Activated B cell treated with CpG ODN at 0.5 μM for 24 hours (primary cell): ENCODE measurements at regions not wholly inside any gene's neighbourhood (a gene's known extent, or its start where the extent isn't known, plus 50 kb on each side); places are given as distances from the start of the nearest gene placed in this dataset.

Experiments used
- ATAC-seq: fragments of 200-7000 bp; cut with Tn5 transposase; one replicate; pipeline ENCODE4 v1.10.0; 2021; ENCODE audit warnings: low read depth, mild to moderate bottlenecking, moderate library complexity
- CTCF ChIA-PET: fragments of 350-600 bp; sonication (Branson Sonifier 250); formaldehyde crosslinking; loops from one replicate; lab custom pipeline; 2021; ENCODE audit warnings: antibody characterized with exemption; lab: Charles Lee
- POLR2A ChIA-PET: fragments of 350-600 bp; sonication (Branson Sonifier 250); formaldehyde crosslinking; loops from one replicate; lab custom pipeline; 2021; ENCODE audit warnings: antibody characterized with exemption; lab: Charles Lee
- DNase-seq: peaks from one replicate; pipeline ENCODE4 v3.0.0; 2022
- H3K27ac Mint-ChIP-seq: one replicate; pipeline ENCODE4 v1.8.0; 2020; ENCODE audit warnings: mixed read lengths
- H3K27me3 Mint-ChIP-seq: one replicate; pipeline ENCODE4 v1.8.0; 2021; ENCODE audit warnings: mixed read lengths
- H3K36me3 Mint-ChIP-seq: one replicate; pipeline ENCODE4 v1.8.0; 2021; ENCODE audit warnings: low read depth, mixed read lengths
- H3K4me1 Mint-ChIP-seq: one replicate; pipeline ENCODE4 v1.8.0; 2021; ENCODE audit warnings: mixed read lengths
- H3K4me3 Mint-ChIP-seq: one replicate; pipeline ENCODE4 v1.8.0; 2020; ENCODE audit warnings: mild to moderate bottlenecking, mixed read lengths
- H3K9me3 Mint-ChIP-seq: one replicate; pipeline ENCODE4 v1.8.0; 2020; ENCODE audit warnings: mixed read lengths
- CTCF ChIP-seq: fragments of 200-600 bp; IDR thresholded peaks from one replicate; pipeline ENCODE4 v1.8.0; 2022; ENCODE audit warnings: antibody characterized with exemption, mild to moderate bottlenecking
- intact Hi-C: fragments of 100-400 bp; cut with micrococcal nuclease; formaldehyde crosslinking; loops from one replicate; pipeline ENCODE4 v1.15.1; 2024

GRCh38 chr7:88600695-88601094 is 158.8 kb upstream of the ZNF804B start:
- CTCF ChIA-PET = no interaction called here
- POLR2A ChIA-PET = no interaction called here
- no peak for TF ChIP-seq CTCF

DNA sequence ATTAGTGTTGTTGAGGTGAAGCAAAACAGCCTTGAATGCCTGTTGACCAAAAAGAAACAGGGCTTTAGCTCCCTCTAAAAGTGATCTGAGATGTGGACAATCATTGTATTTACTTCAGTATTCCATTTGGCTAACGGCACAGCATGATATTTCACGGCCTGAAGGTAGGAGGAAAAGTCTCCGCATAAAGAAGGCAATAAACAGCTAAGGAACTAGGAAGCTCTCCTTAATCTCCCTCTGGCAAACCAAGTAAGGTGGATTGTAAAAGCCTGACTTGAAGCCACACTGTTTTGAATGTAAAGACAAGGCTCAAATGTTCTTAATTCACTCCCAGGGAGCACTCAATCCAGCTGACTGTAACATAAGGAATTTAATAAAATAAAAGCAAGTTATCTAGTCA is 160.0 kb upstream of the ZNF804B start:
- ChIA-PET POLR2A (no interaction called here), CTCF (no interaction called here)
- DNase-seq (no peak), ATAC-seq (no peak)
- no peaks in the 10 kb centered on the region for H3K4me1 Mint-ChIP-seq
- H3K27ac Mint-ChIP-seq = no peak overlapping the region
- intact Hi-C loops = no loop called here
- no peaks in the 10 kb centered on the region for H3K36me3 Mint-ChIP-seq
- H3K9me3 Mint-ChIP-seq = peaks cover 5% of the 10 kb centered on the region
- H3K4me3 Mint-ChIP-seq = no peak overlapping the region
- no peaks in the 10 kb centered on the region for H3K27me3 Mint-ChIP-seq
- TF ChIP-seq CTCF = no peak

More at GRCh38 chr7:88600695-88601094, 158.8 kb upstream of the ZNF804B start:
- no peaks in the 10 kb centered on the region for H3K4me1 Mint-ChIP-seq
- no peaks in the 10 kb centered on the region for H3K27me3 Mint-ChIP-seq
- H3K27ac Mint-ChIP-seq = no peak overlapping the region
- no peaks in the 10 kb centered on the region for H3K36me3 Mint-ChIP-seq
- intact Hi-C loops = no loop called here
- peaks cover 1% of the 10 kb centered on the region for H3K9me3 Mint-ChIP-seq
- ATAC-seq = no peak
- DNase-seq = no peak
- no peak overlapping the region for H3K4me3 Mint-ChIP-seq

GRCh38 chr7:88597941-88598425 is 161.5 kb upstream of the ZNF804B start:
- Mint-ChIP-seq H3K9me3 (peaks cover 5% of the 10 kb centered on the region), H3K4me1 (no peaks in the 10 kb centered on the region), H3K27ac (no peak overlapping the region), H3K4me3 (no peak overlapping the region), H3K36me3 (no peaks in the 10 kb centered on the region), H3K27me3 (no peaks in the 10 kb centered on the region)
- ChIA-PET CTCF (no interaction called here), POLR2A (no interaction called here)
- intact Hi-C loops = no loop called here
- DNase-seq (no peak), ATAC-seq (no peak)
- no peak for TF ChIP-seq CTCF

GRCh38 chr7:88590963-88591362 is 168.5 kb upstream of the ZNF804B start:
- H3K4me3 Mint-ChIP-seq = no peak overlapping the region
- no peak for TF ChIP-seq CTCF
- ATAC-seq (no peak), DNase-seq (no peak)
- peaks cover 8% of the 10 kb centered on the region for H3K9me3 Mint-ChIP-seq
- no peaks in the 10 kb centered on the region for H3K36me3 Mint-ChIP-seq
- H3K27me3 Mint-ChIP-seq = no peaks in the 10 kb centered on the region
- intact Hi-C loops = no loop called here
- CTCF ChIA-PET = no interaction called here
- H3K4me1 Mint-ChIP-seq = no peaks in the 10 kb centered on the region
- no peak overlapping the region for H3K27ac Mint-ChIP-seq
- POLR2A ChIA-PET = no interaction called here

DNA sequence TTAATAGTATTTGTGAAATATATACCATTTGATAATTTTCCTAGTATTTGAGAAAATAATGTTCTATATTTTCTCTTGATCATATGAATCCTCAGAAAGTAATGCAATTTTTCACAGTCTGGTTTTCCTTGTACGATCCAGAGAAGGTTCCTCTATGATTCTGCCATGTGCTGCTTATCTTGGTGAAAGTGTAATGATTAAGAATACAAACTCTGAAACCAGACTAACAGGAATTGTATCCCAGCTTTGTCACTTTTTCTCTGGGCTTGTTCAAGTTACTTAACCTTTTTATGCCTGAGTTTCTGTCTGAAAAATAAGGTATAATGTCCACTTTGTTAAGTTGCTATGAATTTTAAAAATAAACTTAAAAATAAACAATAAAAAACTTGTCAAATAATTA is 169.6 kb upstream of the ZNF804B start:
- TF ChIP-seq CTCF = no peak
- CTCF ChIA-PET = no interaction called here
- Mint-ChIP-seq H3K4me1 (no peaks in the 10 kb centered on the region), H3K27me3 (no peaks in the 10 kb centered on the region), H3K4me3 (no peak overlapping the region), H3K27ac (no peak overlapping the region), H3K9me3 (peaks cover 5% of the 10 kb centered on the region), H3K36me3 (no peaks in the 10 kb centered on the region)
- POLR2A ChIA-PET = no interaction called here
- ATAC-seq (no peak), DNase-seq (no peak)
- intact Hi-C loops = no loop called here
